Hepatocyte (in vitro differentiated cells): ENCODE measurements at regions not wholly inside any gene's neighbourhood (a gene's known extent, or its start where the extent isn't known, plus 50 kb on each side); places are given as distances from the start of the nearest gene placed in this dataset.

Experiments
- CTCF ChIP-seq: fragments of 200-600 bp; sonication (generic); IDR thresholded peaks from 2 replicates; pipeline ENCODE4 v1.5.1; 2016; ENCODE audit warnings: antibody characterized with exemption, mild to moderate bottlenecking; ENCODE audit not compliant: poor library complexity
- EZH2 ChIP-seq: fragments of 200-600 bp; sonication (generic); IDR thresholded peaks from 2 replicates; pipeline ENCODE4 v1.6.1; 2016; ENCODE audit warnings: antibody characterized with exemption, mild to moderate bottlenecking, borderline replicate concordance
- EZH2phosphoT487 ChIP-seq: fragments of 200-600 bp; sonication (generic); IDR thresholded peaks from one replicate; pipeline ENCODE4 v1.6.1; 2018; ENCODE audit warnings: antibody characterized with exemption, mild to moderate bottlenecking, low read depth, moderate library complexity; ENCODE audit not compliant: unreplicated experiment, severe bottlenecking

GRCh38 chr4:13900780-13901179, 273.3 kb upstream of the BOD1L1 start:
- no peak for TF ChIP-seq CTCF
- no peak for TF ChIP-seq EZH2
- no peak for TF ChIP-seq EZH2phosphoT487
